ENCODE measurements at regions not wholly inside any gene's neighbourhood (a gene's known extent, or its start where the extent isn't known, plus 50 kb on each side); places are given as distances from the start of the nearest gene placed in this dataset.

DNA sequence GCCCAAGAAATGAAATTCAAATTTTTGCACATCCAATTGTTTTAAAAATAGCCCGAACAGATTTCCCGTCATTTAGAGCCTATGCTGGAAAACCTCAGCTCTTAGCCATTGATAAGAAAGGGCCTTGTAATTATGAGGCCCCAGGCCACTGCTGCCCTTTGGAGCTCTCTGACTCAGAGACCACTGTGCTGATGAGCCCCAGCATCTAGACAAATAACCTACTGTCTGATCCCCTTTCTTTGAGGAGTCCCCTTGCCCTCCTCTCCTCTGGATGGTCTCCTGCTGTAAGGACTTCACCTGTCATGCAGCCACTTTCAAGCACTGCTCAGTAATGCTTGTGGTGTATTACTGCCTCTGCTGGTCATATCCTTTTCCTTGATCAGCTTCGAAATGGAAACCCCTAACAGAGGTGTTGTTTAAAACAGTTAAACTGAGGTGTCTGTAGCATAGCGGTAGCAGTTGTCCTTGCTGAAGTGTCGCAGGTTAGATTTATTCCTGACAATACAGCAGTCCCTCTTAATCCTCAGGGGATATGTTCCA is 159.9 kb upstream of the SRRM4 start:
- TF ChIP-seq CTCF (IDR thresholded peaks at IDR 0.05) (no peak), POLR2A (IDR thresholded peaks at IDR 0.05) (no peak)

All from sigmoid colon (tissue), 3 donors.